ENCODE measurements at regions not wholly inside any gene's neighbourhood (a gene's known extent, or its start where the extent isn't known, plus 50 kb on each side); places are given as distances from the start of the nearest gene placed in this dataset.
A peak's percentile ranks its signal among the peaks of the same experiment; 100 is the strongest.

GRCh38 chr1:185574139-185574875, 159.9 kb upstream of the HMCN1 start:
- no peak for DNase-seq

DNA sequence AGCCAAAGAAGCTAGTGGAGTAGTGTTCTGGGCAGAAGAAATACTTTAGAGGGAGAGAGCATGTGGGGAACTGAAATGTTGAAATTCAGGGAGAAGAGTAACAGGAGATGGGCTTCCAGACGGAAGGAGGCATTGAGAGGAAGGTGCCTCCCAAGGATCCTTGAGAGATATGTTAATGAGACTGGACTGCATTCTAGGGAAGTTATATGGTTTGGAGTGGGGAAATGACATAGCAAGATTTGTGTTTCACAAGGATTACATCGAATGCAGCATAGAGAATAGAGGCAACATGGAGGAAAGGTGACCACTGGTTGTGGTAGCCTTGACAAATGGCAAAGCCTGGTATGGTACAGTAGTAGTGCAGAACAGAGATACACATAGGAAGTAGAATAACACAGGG, 160.5 kb upstream of the HMCN1 start:
- no peak for DNase-seq

- no peak for DNase-seq
Measured at GRCh38 chr1:185573162-185573561, 161.0 kb upstream of the HMCN1 start.

GRCh38 chr1:185570962-185571361, 163.2 kb upstream of the HMCN1 start:
- DNase-seq = no peak

GRCh38 chr1:185568155-185569123, 165.8 kb upstream of the HMCN1 start:
- no peak for DNase-seq

DNA sequence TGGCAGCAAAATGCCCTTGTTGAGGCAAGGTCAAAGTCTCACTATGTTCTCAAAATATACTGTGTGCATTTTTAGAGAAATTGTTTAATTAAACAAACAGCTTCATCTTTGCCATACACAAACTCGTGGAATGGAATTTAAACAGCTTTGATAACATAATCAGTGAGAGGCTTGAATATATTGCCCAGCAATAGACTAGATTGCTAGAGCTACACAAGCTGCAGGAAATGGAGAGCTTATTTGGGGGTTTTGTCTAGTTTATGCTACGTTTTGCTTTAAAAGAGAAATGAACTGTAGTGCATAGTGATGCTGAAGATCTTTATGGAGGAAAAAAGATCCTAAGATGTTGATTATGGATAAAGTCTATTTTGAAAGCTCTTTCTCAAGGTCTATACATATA, 166.8 kb upstream of the HMCN1 start:
- no peak for DNase-seq

DNA sequence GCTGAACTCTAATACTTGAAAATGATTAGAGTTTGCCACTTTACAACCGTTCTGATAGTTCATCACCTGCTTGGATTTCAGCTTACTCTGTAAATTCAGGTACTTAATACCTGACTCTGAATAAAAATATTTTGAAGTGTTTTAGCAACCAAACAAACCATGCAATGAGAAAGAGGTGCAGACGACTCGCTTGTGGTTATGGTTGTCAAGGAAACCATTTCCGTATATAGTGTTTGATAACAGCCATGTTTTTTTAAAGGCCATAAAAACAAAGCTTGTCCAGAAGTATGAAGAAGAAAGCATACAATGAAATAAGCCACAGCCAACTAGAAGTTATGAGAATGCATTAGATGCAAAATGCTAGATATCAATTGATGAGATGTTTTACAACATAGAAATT, 167.2 kb upstream of the HMCN1 start:
- DNase-seq = peak; percentile 82

DNA sequence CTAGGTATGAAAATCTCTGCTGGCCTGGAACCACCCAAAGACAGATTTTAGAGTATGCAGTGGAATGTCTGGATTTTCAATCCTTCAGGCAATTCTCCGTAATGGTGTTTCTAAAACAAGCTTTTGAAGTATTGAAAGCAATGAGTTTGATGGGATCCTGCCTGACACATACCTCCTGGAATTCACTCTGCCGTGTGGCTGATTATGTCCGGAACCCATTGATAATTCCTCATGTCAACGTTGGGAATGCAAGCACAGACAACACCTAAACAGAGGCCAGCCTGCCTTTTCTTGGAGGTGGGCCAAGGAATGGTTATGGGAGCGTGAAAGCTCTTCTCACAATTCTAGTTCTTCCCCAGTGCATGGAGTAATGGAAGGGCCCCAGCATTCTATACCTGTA, 168.9 kb upstream of the HMCN1 start:
- DNase-seq = no peak

GRCh38 chr1:185564816-185565215, 169.4 kb upstream of the HMCN1 start:
- no peak for DNase-seq

DNA sequence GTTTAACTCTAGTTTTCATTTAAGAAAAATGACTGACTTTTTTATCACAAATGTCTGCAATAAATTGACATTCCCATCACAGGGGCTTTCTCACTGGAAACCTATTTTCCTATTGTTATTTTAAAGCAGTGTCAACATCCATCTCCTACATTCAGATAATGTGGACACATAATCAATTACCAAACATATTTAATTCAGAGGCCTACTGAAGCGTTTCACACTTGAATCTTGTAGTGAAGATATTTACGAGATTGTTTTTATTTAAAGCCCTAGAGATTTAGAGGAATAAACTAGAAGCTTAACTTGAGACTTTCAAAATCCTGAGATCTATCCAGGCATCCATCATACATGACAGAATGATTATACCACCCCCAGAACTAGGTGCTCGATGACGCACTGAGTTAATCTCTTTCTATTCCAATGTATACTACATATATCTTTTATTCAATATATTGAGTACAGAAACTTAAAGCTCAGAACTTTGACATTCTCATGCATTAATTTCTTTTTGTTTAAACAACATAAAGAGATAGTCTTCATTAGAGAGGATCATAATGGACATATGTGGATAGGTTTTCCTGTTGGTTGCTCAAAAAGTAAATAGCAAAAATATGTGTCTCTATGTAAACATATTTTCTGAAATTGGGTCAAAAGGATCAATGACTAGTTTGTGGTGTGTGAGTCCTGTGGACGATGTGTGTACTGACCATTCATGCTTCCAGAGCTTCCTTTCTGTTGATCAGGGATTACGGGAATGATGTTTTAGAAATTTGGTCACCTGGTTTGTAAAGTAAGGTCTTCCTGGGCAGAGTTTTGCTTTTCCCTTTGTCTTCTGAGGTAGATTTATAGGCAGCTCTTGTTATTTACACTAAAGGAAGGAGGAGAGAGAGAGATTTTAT, 171.5 kb upstream of the HMCN1 start:
- DNase-seq = no peak

DNA sequence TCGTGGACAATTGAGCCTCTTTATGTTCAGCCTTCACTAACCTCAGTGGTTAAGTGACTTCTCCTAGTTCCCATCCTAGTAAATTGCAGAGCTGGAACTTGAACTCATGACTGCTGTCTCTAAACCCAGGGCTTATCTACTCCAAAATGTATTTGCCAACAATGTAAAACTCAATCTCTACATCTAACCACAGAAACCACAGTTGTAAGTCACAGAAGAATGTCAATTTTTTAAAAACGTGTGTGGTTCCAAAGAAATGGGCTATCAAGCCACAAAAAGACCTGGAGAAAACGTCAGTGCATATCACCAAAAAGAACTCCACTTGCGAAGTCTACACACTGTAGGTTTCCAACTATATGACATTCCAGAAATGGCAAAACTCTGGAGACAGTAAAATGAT, 172.6 kb upstream of the HMCN1 start:
- peak; percentile 85 for DNase-seq

GRCh38 chr1:185560760-185561159, 173.4 kb upstream of the HMCN1 start:
- no peak for DNase-seq

DNA sequence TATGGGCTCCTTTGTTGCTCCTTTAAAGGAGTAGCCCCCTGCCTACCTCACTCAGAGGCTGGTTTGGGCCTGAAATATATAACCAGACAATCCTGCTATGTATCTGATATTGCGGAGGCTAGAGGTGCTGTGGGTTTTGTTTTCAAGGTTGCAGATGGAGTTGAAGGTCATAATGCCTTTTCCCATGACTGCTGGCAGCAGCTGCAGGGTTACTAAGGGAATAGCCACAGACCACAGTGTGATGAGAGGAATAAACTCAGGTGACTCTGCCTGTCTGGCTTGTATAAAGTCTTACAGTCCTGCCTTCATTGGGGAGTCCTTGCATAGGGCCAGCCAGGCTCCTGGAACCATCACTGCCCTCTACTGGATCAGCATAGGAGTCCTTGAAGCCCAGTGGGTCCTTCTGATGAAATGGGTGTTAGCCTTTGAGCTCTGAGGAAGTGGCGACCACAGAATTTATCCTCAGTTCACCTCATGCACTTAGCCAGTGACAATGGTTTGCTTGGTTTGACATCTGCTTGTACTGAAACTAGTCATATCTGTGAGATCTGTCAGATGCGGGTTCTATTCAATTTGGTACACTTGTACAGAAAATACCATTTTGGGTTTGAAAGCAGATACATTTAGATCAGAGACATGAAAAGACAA, 174.4 kb upstream of the HMCN1 start:
- peak; percentile 92 for DNase-seq

- DNase-seq = no peak
Measured at GRCh38 chr1:185559151-185559550, 175.0 kb upstream of the HMCN1 start.

DNA sequence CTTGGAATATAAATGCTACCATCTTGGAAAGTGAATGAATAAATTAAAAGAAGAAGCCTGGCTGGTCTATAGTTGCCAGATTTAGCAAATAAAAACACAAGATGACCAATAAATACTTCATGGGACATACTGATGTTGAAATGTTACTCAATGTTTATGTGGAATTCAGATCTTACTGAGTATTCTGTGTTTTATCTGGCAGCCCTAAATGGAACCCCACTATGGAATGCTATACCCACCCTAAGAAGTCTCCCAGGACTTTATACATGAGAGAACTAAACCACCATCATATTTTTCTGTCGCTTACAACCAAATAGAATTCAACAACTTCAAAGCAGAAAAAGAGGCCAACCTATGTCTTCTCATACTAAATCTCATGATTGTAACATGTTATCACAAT, 177.6 kb upstream of the HMCN1 start:
- DNase-seq = no peak

DNA sequence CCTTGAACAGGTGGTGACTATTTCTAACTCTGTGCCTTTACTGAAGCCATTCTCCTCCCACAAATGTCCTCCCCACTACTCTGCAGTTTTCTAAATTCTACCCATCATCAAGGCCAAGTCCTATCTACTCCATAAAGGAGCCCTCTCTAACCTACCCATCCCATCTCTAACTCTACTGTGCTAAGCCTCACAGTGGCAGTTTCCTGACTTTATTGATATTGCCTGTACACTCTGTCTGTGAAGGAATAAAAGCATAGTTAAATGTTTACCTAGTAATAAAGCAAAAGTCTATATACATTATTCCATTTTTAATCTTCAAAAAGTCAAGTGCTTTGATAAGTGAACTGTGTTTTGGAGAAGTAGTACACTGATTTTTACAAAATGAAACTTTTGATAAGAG, 178.4 kb upstream of the HMCN1 start:
- no peak for DNase-seq

DNA sequence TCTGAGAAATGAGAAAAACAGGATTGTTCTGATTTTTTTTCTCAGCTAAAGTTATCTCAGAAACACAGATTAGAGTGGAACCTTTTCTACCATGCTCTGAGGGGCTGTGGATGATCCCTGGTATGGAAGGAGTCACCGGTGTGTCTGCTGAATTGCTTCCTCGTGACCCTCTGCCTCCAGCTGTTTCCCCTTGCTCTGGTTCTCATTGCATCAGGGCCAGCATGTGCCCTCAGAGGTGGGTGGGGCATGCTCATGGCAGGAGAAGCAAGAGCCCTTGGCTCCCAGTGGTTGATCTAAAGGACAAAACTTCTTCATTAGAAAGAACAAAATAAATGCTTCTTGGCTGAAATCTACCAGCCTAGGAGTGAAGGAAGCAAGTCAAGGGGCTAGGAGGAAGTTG, 183.2 kb upstream of the HMCN1 start:
- DNase-seq = peak; percentile 37

DNA sequence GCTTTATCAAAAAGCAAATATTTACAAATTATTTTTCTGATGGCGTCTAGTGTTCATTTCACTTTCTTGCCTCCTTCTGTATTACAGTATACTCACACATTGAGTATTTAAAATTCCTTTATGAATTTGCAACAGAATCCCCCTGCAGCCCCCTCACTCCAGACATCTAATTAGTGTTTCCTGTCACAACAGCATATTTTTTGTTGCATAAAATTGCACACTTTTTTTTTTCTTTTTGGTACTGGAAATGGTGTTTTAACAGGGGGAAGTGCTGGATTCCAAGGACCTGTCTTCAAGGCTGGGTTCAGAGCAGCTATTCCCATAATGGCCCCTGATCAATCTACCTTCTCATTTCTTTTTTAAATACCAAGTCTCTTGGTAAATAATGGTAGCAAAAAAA, 184.3 kb upstream of the HMCN1 start:
- DNase-seq = no peak

GRCh38 chr1:185546029-185546428, 188.2 kb upstream of the HMCN1 start:
- DNase-seq = no peak

DNA sequence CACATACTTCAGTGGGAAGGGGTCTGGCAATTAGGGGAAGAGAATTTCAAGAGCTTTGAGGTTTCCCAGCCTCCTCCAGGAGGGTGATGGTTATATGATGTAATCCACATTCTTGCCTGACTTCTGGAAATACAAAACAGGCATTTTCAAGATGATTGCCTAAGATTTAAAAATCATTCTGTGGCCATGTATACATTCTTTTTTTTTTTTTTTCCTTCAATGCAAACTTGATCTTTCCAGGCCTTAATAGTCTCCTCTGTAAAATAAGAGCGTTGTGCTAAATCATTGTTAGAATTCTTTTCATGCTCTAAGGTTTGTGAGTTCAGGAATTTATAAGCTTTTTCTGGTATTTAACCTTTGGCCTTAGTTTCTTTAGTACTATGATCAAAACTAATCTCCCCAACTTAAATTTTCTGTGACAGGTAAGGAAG, 192.3 kb upstream of the HMCN1 start:
- DNase-seq = no peak

- no peak for DNase-seq
Measured at GRCh38 chr1:185540295-185540694, 193.9 kb upstream of the HMCN1 start.

GRCh38 chr1:185539277-185539943, 194.8 kb upstream of the HMCN1 start:
- DNase-seq = no peak
